ENCODE measurements at regions not wholly inside any gene's neighbourhood (a gene's known extent, or its start where the extent isn't known, plus 50 kb on each side); places are given as distances from the start of the nearest gene placed in this dataset.

GRCh38 chr5:102596113-102596512 lies 97.3 kb upstream of the SLCO6A1 start:
- H3K9me3 ChIP-seq (replicated peaks; ENCODE audit: control insufficient read depth, insufficient read depth, low read length): no peaks in the 10 kb centered on the region
- TF ChIP-seq JUN (IDR thresholded peaks at IDR 0.05; ENCODE audit: borderline replicate concordance, insufficient read depth, insufficient read length, low read depth) (no peak), FOS (IDR thresholded peaks at IDR 0.05; ENCODE audit: borderline replicate concordance, insufficient read depth, low read length) (no peak), POLR2A (IDR thresholded peaks at IDR 0.05; ENCODE audit: low read depth, low read length) (no peak), CTCF (IDR thresholded peaks at IDR 0.05; ENCODE audit: extremely low read depth in 1 of 2, insufficient read depth in 1 of 2, low read depth in 1 of 2, low read length in 2 of 2) (no peak), GATA2 (IDR thresholded peaks at IDR 0.05; ENCODE audit: insufficient read depth, insufficient read length, low read depth, low read length) (no peak), MYC (IDR thresholded peaks at IDR 0.05; ENCODE audit: low read depth, low read length) (no peak), POLR2AphosphoS5 (IDR thresholded peaks at IDR 0.05; ENCODE audit: insufficient read depth, low read depth, low read length) (no peak), EZH2 (IDR thresholded peaks at IDR 0.05; ENCODE audit: borderline replicate concordance, low read depth, low read length, severe bottlenecking) (no peak)
- TF ChIP-seq, protein P1, sequence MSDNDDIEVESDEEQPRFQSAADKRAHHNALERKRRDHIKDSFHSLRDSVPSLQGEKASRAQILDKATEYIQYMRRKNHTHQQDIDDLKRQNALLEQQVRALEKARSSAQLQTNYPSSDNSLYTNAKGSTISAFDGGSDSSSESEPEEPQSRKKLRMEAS (IDR thresholded peaks at IDR 0.05; ENCODE audit: insufficient read depth, insufficient read length): no peak
- intact Hi-C loops (cut with micrococcal nuclease): no loop called here
- no peak overlapping the region for H3K4me2 ChIP-seq (ENCODE audit: insufficient read depth, low read length)
- H3K27me3 ChIP-seq (ENCODE audit: control insufficient read depth in 2 of 2, insufficient read depth in 2 of 2, low read length in 2 of 2): no peaks in the 10 kb centered on the region
- dilution Hi-C loops (cut with MboI; ENCODE audit: extremely low pct_ligation_motif_present, low sequenced_read_pairs): no loop called here
- H3K4me3 ChIP-seq (replicated peaks in 1 of 3; ENCODE audit: insufficient read depth in 1 of 3, low read depth in 1 of 3, low read length in 3 of 3): no peak overlapping the region
- no peak overlapping the region for H2AFZ ChIP-seq (ENCODE audit: low read depth, low read length)
- no peaks in the 10 kb centered on the region for H3K36me3 ChIP-seq (ENCODE audit: control insufficient read depth in 2 of 2, extremely low read depth in 1 of 2, insufficient read depth in 2 of 2, low read length in 2 of 2)
- BruUV-seq (replicated peaks): no TSS peak
- no peaks in the 10 kb centered on the region for H3K4me1 ChIP-seq (ENCODE audit: control insufficient read depth, extremely low read depth, insufficient read depth, low read length)
- DNase-seq (ENCODE audit: low read depth, low spot score) (no peak), FAIRE-seq (no peak)
- H3K27ac ChIP-seq (ENCODE audit: insufficient read depth, low read depth, low read length): no peak overlapping the region
- H3K9ac ChIP-seq (replicated peaks; ENCODE audit: extremely low read depth, insufficient read depth, low read length): no peak overlapping the region
- CTCF ChIA-PET: no interaction called here
- no peaks in the 10 kb centered on the region for H4K20me1 ChIP-seq (replicated peaks; ENCODE audit: control insufficient read depth, extremely low read depth, insufficient read depth, low read length)
- H3K79me2 ChIP-seq (ENCODE audit: control insufficient read depth, insufficient read depth, low read length): no peaks in the 10 kb centered on the region
- no peaks in the 10 kb centered on the region for H3K9me1 ChIP-seq (replicated peaks; ENCODE audit: control insufficient read depth, extremely low read depth, insufficient read depth, low read length)
- POLR2A ChIA-PET: no interaction called here
